Panc1 (cell line): ENCODE measurements at regions not wholly inside any gene's neighbourhood (a gene's known extent, or its start where the extent isn't known, plus 50 kb on each side); places are given as distances from the start of the nearest gene placed in this dataset.
"Not testable (repeated sequence)": the region's sequence is repeated elsewhere in the genome, so short reads cannot be mapped to it uniquely, and the experiment has no call there.

Source experiments
- ATAC-seq: fragments of 200-7000 bp; cut with Tn5 transposase; 2 replicates; pipeline ENCODE4 v1.9.1; 2020; ENCODE audit warnings: mild to moderate bottlenecking, moderate library complexity
- BruUV-seq: library from RNA; stranded (reverse); fragments of 400-500 nt; replicated peaks from 2 replicates; lab custom pipeline; 2021; lab: Mats Ljungman, UMichigan
- CTCF ChIA-PET: fragments of 300-600 bp; sonication (Branson Sonifier 250); formaldehyde crosslinking; loops from one replicate; lab custom pipeline; 2022; ENCODE audit warnings: antibody characterized with exemption; lab: Charles Lee
- POLR2A ChIA-PET: fragments of 300-600 bp; sonication (Branson Sonifier 250); formaldehyde crosslinking; loops from one replicate; lab custom pipeline; 2022; ENCODE audit warnings: antibody characterized with exemption; lab: Charles Lee
- DNase-seq: peaks from one replicate; pipeline ENCODE4 v3.0.0-alpha.2; 2010; ENCODE audit warnings: low read depth, low spot score
- H3K27ac ChIP-seq: 2 replicates; pipeline ENCODE4 v1.5.1; 2011; ENCODE audit warnings: mild to moderate bottlenecking, low read length, inconsistent platforms
- H3K27me3 ChIP-seq: fragments of 200-500 bp; sonication (Bioruptor generic); 2 replicates; pipeline ENCODE4 v1.6.0; 2014; ENCODE audit warnings: low read length, inconsistent platforms; ENCODE audit not compliant: control insufficient read depth, insufficient read depth
- H3K36me3 ChIP-seq: fragments of 200-500 bp; sonication (Bioruptor generic); 2 replicates; pipeline ENCODE4 v1.5.1; 2014; ENCODE audit warnings: inconsistent platforms, mild to moderate bottlenecking, low read length, moderate library complexity; ENCODE audit not compliant: control insufficient read depth, insufficient read depth
- H3K4me1 ChIP-seq: 2 replicates; pipeline ENCODE4 v1.5.1; 2011; ENCODE audit warnings: inconsistent platforms, mild to moderate bottlenecking, low read length, moderate library complexity; ENCODE audit not compliant: control insufficient read depth, insufficient read depth
- H3K4me3 ChIP-seq, 2 experiments: 2 replicates each; pipeline ENCODE4 v1.5.1; 2011 to 2012; ENCODE audit warnings: low read depth in 2 of 2, low read length in 2 of 2, mild to moderate bottlenecking in 2 of 2, inconsistent platforms in 1 of 2, moderate library complexity in 1 of 2
- H3K9me3 ChIP-seq: fragments of 200-500 bp; sonication (Bioruptor generic); 2 replicates; pipeline ENCODE4 v1.5.1; 2014; ENCODE audit warnings: low read depth, mild to moderate bottlenecking, inconsistent platforms, low read length, moderate library complexity; ENCODE audit not compliant: control insufficient read depth, insufficient read depth
- POLR2AphosphoS5 ChIP-seq: IDR thresholded peaks from 2 replicates; pipeline ENCODE4 v1.6.1; 2012; ENCODE audit warnings: mild to moderate bottlenecking, low read depth, low read length, moderate library complexity
- REST ChIP-seq, 2 experiments: IDR thresholded peaks; 2 replicates each; pipeline ENCODE4 v1.6.1; 2011 to 2012; ENCODE audit warnings: low read depth in 2 of 2, control low read depth in 1 of 2, low read length in 1 of 2, mild to moderate bottlenecking in 1 of 2, moderate library complexity in 1 of 2; ENCODE audit not compliant: insufficient read depth in 1 of 2
- SIN3A ChIP-seq: IDR thresholded peaks from 2 replicates; pipeline ENCODE4 v1.6.1; 2012; ENCODE audit warnings: low read depth, mild to moderate bottlenecking, low read length, moderate library complexity, borderline replicate concordance; ENCODE audit not compliant: insufficient read depth
- TCF7L2 ChIP-seq: IDR thresholded peaks from 2 replicates; pipeline ENCODE4 v1.6.1; 2011; ENCODE audit warnings: mild to moderate bottlenecking, low read depth, low read length, inconsistent platforms
- in situ Hi-C: cut with HindIII; loops from 2 replicates; pipeline ENCODE4 v1.10.0; 2016; ENCODE audit warnings: low sequenced_read_pairs, low pct_unique_long_range_greater_than_20kb
- intact Hi-C: fragments of 100-400 bp; cut with micrococcal nuclease; formaldehyde crosslinking; loops from one replicate; pipeline ENCODE4 v1.10.0; 2022; ENCODE audit not compliant: unreplicated experiment
- TF ChIP-seq, protein P1 (sequence below): fragments of 450-650 bp; IDR thresholded peaks from 2 replicates; pipeline ENCODE4 v1.5.1; 2017; ENCODE audit warnings: mild to moderate bottlenecking

- POLR2A ChIA-PET, H3K27ac ChIP-seq, H3K36me3 ChIP-seq, BruUV-seq, DNase-seq, in situ Hi-C loops, ATAC-seq, H3K9me3 ChIP-seq, H3K4me1 ChIP-seq, H3K27me3 ChIP-seq, H3K4me3 ChIP-seq, intact Hi-C loops: not testable (repeated sequence)
- CTCF ChIA-PET = interaction anchor here (0.7 kb wide), 1 partner anchor 454 kb away, joined by 4 read pairs; no protein-coding TSS in a partner anchor
Measured at GRCh38 chr1:24268555-24268954, 50.6 kb upstream of the GRHL3 start.

DNA sequence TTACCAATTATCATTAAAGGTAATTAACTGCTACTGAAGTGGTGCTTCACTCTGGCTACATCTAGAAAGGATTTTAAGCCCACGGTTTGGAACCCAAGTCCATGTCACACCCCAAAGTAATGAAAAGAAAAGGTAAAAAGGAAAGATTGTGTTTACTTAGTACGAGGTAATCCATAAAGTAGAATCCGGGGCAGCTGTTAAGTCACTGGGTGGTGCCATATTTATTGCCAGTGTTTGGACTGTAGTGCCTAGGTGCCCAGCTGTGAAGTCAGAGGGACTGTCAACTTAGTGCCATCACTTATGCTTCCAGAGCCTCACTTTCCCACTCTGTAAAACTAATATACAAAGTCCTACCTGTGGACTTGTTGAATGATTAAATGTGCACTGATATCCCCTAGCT lies 52.2 kb upstream of the GRHL3 start:
- POLR2A ChIA-PET = interaction anchor here (0.6 kb wide), 1 partner anchor 22 kb away, joined by 3 read pairs; no protein-coding TSS in a partner anchor
- no TSS peak for BruUV-seq

GRCh38 chr1:24266398-24266941 lies 52.7 kb upstream of the GRHL3 start:
- CTCF ChIA-PET = no interaction called here
- TF ChIP-seq, protein P1, sequence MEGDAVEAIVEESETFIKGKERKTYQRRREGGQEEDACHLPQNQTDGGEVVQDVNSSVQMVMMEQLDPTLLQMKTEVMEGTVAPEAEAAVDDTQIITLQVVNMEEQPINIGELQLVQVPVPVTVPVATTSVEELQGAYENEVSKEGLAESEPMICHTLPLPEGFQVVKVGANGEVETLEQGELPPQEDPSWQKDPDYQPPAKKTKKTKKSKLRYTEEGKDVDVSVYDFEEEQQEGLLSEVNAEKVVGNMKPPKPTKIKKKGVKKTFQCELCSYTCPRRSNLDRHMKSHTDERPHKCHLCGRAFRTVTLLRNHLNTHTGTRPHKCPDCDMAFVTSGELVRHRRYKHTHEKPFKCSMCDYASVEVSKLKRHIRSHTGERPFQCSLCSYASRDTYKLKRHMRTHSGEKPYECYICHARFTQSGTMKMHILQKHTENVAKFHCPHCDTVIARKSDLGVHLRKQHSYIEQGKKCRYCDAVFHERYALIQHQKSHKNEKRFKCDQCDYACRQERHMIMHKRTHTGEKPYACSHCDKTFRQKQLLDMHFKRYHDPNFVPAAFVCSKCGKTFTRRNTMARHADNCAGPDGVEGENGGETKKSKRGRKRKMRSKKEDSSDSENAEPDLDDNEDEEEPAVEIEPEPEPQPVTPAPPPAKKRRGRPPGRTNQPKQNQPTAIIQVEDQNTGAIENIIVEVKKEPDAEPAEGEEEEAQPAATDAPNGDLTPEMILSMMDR = no peak
- no peak for TF ChIP-seq REST (IDR thresholded peaks at IDR 0.05; ENCODE audit: insufficient read depth in 1 of 2, low read depth in 2 of 2, low read length in 1 of 2)
- TF ChIP-seq TCF7L2 = no peak
- TF ChIP-seq SIN3A = no peak
- TF ChIP-seq POLR2AphosphoS5 = no peak
- POLR2A ChIA-PET = interaction anchor here (0.6 kb wide), 1 partner anchor 21 kb away, joined by 3 read pairs; no protein-coding TSS in a partner anchor
- Histone ChIP-seq H3K4me3 (no peak overlapping the region), H3K27ac (no peak overlapping the region), H3K9me3 (no peaks in the 10 kb centered on the region), H3K4me1 (no peaks in the 10 kb centered on the region), H3K27me3 (no peaks in the 10 kb centered on the region), H3K36me3 (no peaks in the 10 kb centered on the region)
- BruUV-seq = no TSS peak
- intact Hi-C loops (no loop called here), in situ Hi-C loops (no loop called here)
- ATAC-seq = peak; percentile 90
- DNase-seq = peak; percentile 30

More for the DNA sequence above, 52.2 kb upstream of the GRHL3 start:
- Histone ChIP-seq H3K27ac (no peak overlapping the region), H3K9me3 (no peaks in the 10 kb centered on the region), H3K4me3 (no peak overlapping the region), H3K4me1 (no peaks in the 10 kb centered on the region), H3K27me3 (no peaks in the 10 kb centered on the region), H3K36me3 (no peaks in the 10 kb centered on the region)
- no peak for TF ChIP-seq POLR2AphosphoS5
- TF ChIP-seq, protein P1 = no peak
- no peak for TF ChIP-seq TCF7L2
- DNase-seq (no peak), ATAC-seq (no peak)
- CTCF ChIA-PET = interaction anchor here (0.5 kb wide), 1 partner anchor 20 kb away, joined by 5 read pairs; no protein-coding TSS in a partner anchor
- in situ Hi-C loops (no loop called here), intact Hi-C loops (no loop called here)
